ENCODE measurements at regions not wholly inside any gene's neighbourhood (a gene's known extent, or its start where the extent isn't known, plus 50 kb on each side); places are given as distances from the start of the nearest gene placed in this dataset.

DNA sequence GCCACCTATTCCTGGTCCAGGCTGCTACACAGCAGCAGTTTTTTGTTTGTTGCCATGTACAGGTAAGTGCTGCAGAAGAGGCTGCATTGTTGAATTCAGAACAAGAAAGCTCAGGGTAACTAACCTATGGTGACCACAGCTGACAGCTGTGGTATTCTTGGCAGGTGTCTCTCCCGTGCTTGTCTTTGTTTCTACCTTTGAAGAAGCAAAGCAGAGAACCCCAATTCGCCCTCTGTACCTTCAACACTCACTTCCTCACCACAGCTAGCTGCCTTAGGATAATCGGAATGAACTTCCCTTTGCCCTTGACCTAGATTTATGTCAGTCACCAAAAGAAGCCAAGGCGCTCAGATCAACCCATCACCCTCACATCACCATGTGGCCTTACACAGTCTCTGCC is 1703.3 kb upstream of the SLC10A2 start:
- no peaks in the 10 kb centered on the region for H3K27me3 ChIP-seq (ENCODE audit: insufficient read depth)
- H3K9me2 ChIP-seq (ENCODE audit: insufficient read depth): no peaks in the 10 kb centered on the region; the same call in 1 of the 2 replicates
- Mint-ChIP-seq H3K4me3 (no peak overlapping the region), H3K4me1 (peaks cover 7% of the 10 kb centered on the region; the same call in 2 of the 3 replicates), H3K9me3 (peaks cover under 1% of the 10 kb centered on the region; the same call in 1 of the 3 replicates), H3K36me3 (ENCODE audit: low read depth) (peaks cover under 1% of the 10 kb centered on the region; the same call in 1 of the 3 replicates), H3K27me3 (ENCODE audit: insufficient read depth, low read depth, poor library complexity) (no peaks in the 10 kb centered on the region), H3K27ac (no peak overlapping the region)
- H3F3A ChIP-seq (replicated peaks; ENCODE audit: low read depth): no peaks in the 10 kb centered on the region
- no peaks in the 10 kb centered on the region for H3K36me3 ChIP-seq (ENCODE audit: insufficient read depth)
- H3K27ac ChIP-seq (ENCODE audit: low read depth): no peak overlapping the region
- TF ChIP-seq EZH2phosphoT487 (IDR thresholded peaks at IDR 0.05; ENCODE audit: unreplicated experiment): no peak
- no peak for TF ChIP-seq JUNB (IDR thresholded peaks at IDR 0.05; ENCODE audit: unreplicated experiment)
- no peak overlapping the region for H3K4me2 ChIP-seq
- no peak for ATAC-seq
- H3K4me1 ChIP-seq (ENCODE audit: insufficient read depth): no peaks in the 10 kb centered on the region
- H2AFZ ChIP-seq: no peak overlapping the region
- DNase-seq (ENCODE audit: low spot score): no peak
- no peaks in the 10 kb centered on the region for H4K20me1 ChIP-seq (replicated peaks; ENCODE audit: insufficient read depth)
- H3K4me3 ChIP-seq: no peak overlapping the region
- H3K79me2 ChIP-seq (replicated peaks; ENCODE audit: insufficient read depth): no peaks in the 10 kb centered on the region

DNA sequence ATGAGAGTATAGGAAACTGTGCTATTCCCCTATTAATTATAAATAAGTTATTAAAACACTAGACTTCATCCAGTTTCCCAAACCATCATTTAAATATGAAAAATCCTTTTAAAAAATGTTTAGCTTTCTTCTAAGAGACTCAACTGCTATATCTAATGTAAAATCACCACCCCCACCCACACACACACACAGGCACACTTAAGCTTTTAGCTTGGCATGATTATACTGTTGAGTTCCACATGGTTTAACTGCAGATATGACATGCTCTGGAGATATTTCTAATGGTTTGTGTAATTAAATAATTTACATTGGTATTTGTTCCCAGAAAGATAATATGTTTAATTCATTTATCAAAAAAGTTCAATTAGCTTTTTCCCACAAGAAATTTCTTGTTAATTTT is 1700.1 kb upstream of the SLC10A2 start:
- no peak overlapping the region for H3K4me3 ChIP-seq
- H3K27me3 ChIP-seq (ENCODE audit: insufficient read depth): no peaks in the 10 kb centered on the region
- H2AFZ ChIP-seq: no peak overlapping the region
- DNase-seq (ENCODE audit: low spot score) (no peak), ATAC-seq (no peak)
- H3K4me1 ChIP-seq (ENCODE audit: insufficient read depth): no peaks in the 10 kb centered on the region
- no peaks in the 10 kb centered on the region for H3F3A ChIP-seq (replicated peaks; ENCODE audit: low read depth)
- TF ChIP-seq JUNB (IDR thresholded peaks at IDR 0.05; ENCODE audit: unreplicated experiment): no peak
- no peak for TF ChIP-seq STAT1 (IDR thresholded peaks at IDR 0.05; ENCODE audit: unreplicated experiment)
- TF ChIP-seq NANOG (IDR thresholded peaks at IDR 0.05; ENCODE audit: borderline replicate concordance): no peak
- H3K27ac ChIP-seq (ENCODE audit: low read depth): no peak overlapping the region
- Mint-ChIP-seq H3K4me1 (no peaks in the 10 kb centered on the region), H3K27me3 (ENCODE audit: insufficient read depth, low read depth, poor library complexity) (peaks cover 2% of the 10 kb centered on the region), H3K9me3 (no peaks in the 10 kb centered on the region; the same call in 2 of the 3 replicates), H3K4me3 (no peak overlapping the region), H3K27ac (no peak overlapping the region), H3K36me3 (ENCODE audit: low read depth) (no peaks in the 10 kb centered on the region)
- H3K9me2 ChIP-seq (ENCODE audit: insufficient read depth): peaks cover 5% of the 10 kb centered on the region
- no peaks in the 10 kb centered on the region for H3K36me3 ChIP-seq (ENCODE audit: insufficient read depth)
- no peaks in the 10 kb centered on the region for H3K79me2 ChIP-seq (replicated peaks; ENCODE audit: insufficient read depth)
- H3K4me2 ChIP-seq: no peak overlapping the region
- H4K20me1 ChIP-seq (replicated peaks; ENCODE audit: insufficient read depth): no peaks in the 10 kb centered on the region

- H3F3A ChIP-seq (replicated peaks; ENCODE audit: low read depth): no peaks in the 10 kb centered on the region
- ATAC-seq (no peak), DNase-seq (ENCODE audit: low spot score) (no peak)
- H3K27me3 ChIP-seq (ENCODE audit: insufficient read depth): no peaks in the 10 kb centered on the region
- peaks cover 5% of the 10 kb centered on the region for H3K9me2 ChIP-seq (ENCODE audit: insufficient read depth)
- Mint-ChIP-seq H3K9me3 (no peaks in the 10 kb centered on the region), H3K27ac (no peak overlapping the region), H3K4me1 (no peaks in the 10 kb centered on the region), H3K27me3 (ENCODE audit: insufficient read depth, low read depth, poor library complexity) (peaks cover 2% of the 10 kb centered on the region), H3K4me3 (no peak overlapping the region), H3K36me3 (ENCODE audit: low read depth) (no peaks in the 10 kb centered on the region)
- H4K20me1 ChIP-seq (replicated peaks; ENCODE audit: insufficient read depth): no peaks in the 10 kb centered on the region
- H3K36me3 ChIP-seq (ENCODE audit: insufficient read depth): no peaks in the 10 kb centered on the region
- H3K4me3 ChIP-seq: no peak overlapping the region
- no peaks in the 10 kb centered on the region for H3K4me1 ChIP-seq (ENCODE audit: insufficient read depth)
- no peaks in the 10 kb centered on the region for H3K79me2 ChIP-seq (replicated peaks; ENCODE audit: insufficient read depth)
- no peak overlapping the region for H3K4me2 ChIP-seq
- no peak overlapping the region for H2AFZ ChIP-seq
- no peak overlapping the region for H3K27ac ChIP-seq (ENCODE audit: low read depth)
- TF ChIP-seq ZNF462 (CRISPR knock-in tag; IDR thresholded peaks at IDR 0.05) (no peak), EZH2phosphoT487 (IDR thresholded peaks at IDR 0.05; ENCODE audit: unreplicated experiment) (no peak), ZNF114 (CRISPR knock-in tag; IDR thresholded peaks at IDR 0.05) (no peak), EZH2 (IDR thresholded peaks at IDR 0.05; ENCODE audit: low read depth, unreplicated experiment) (no peak), ETS1 (IDR thresholded peaks at IDR 0.05) (no peak), NANOG (IDR thresholded peaks at IDR 0.05; ENCODE audit: borderline replicate concordance) (no peak), CREB1 (CRISPR knock-in tag; IDR thresholded peaks at IDR 0.05; ENCODE audit: low read depth) (no peak), STAT1 (IDR thresholded peaks at IDR 0.05; ENCODE audit: unreplicated experiment) (no peak), ZNF331 (CRISPR knock-in tag; IDR thresholded peaks at IDR 0.05; ENCODE audit: low read depth) (no peak)
These were observed 1698.4 kb upstream of the SLC10A2 start for GRCh38 chr13:104764600-104764999.

All from GM23338 (cell line).